GM23338 (cell line): ENCODE measurements at regions not wholly inside any gene's neighbourhood (a gene's known extent, or its start where the extent isn't known, plus 50 kb on each side); places are given as distances from the start of the nearest gene placed in this dataset.

Experiments
- ATAC-seq: fragments of 200-7000 bp; cut with Tn5 transposase; 3 replicates; pipeline ENCODE4 v1.9.1; 2020
- DNase-seq: peaks from one replicate; pipeline ENCODE4 v3.0.0-alpha.2; 2015; ENCODE audit warnings: low spot score
- H2AFZ ChIP-seq: fragments of 200-600 bp; sonication (generic); 2 replicates; pipeline ENCODE4 v1.8.0; 2016; ENCODE audit warnings: antibody characterized with exemption, mild to moderate bottlenecking, moderate library complexity
- H3F3A ChIP-seq: fragments of 200-600 bp; sonication (generic); replicated peaks from 2 replicates; pipeline ENCODE4 v1.8.0; 2017; ENCODE audit warnings: antibody characterized with exemption, mixed run types, low read depth
- H3K27ac ChIP-seq: fragments of 200-600 bp; sonication (generic); 2 replicates; pipeline ENCODE4 v1.6.1; 2016; ENCODE audit warnings: low read depth
- H3K27me3 ChIP-seq: fragments of 200-600 bp; sonication (generic); 2 replicates; pipeline ENCODE4 v1.8.0; 2016; ENCODE audit warnings: mild to moderate bottlenecking, mixed run types, moderate library complexity; ENCODE audit not compliant: insufficient read depth
- H3K36me3 ChIP-seq: fragments of 200-600 bp; sonication (generic); 2 replicates; pipeline ENCODE4 v1.8.0; 2016; ENCODE audit warnings: mild to moderate bottlenecking; ENCODE audit not compliant: insufficient read depth
- H3K4me1 ChIP-seq: fragments of 200-600 bp; sonication (generic); 2 replicates; pipeline ENCODE4 v1.8.0; 2016; ENCODE audit warnings: mild to moderate bottlenecking, moderate library complexity; ENCODE audit not compliant: insufficient read depth
- H3K4me2 ChIP-seq: fragments of 200-600 bp; sonication (generic); 2 replicates; pipeline ENCODE4 v1.7.1; 2017; ENCODE audit warnings: mixed run types
- H3K4me3 ChIP-seq: fragments of 200-600 bp; sonication (generic); 2 replicates; pipeline ENCODE4 v1.6.1; 2016; ENCODE audit warnings: mixed run types
- H3K79me2 ChIP-seq: fragments of 200-600 bp; sonication (generic); replicated peaks from 2 replicates; pipeline ENCODE4 v1.8.0; 2017; ENCODE audit warnings: mild to moderate bottlenecking; ENCODE audit not compliant: insufficient read depth
- H3K9me2 ChIP-seq: fragments of 200-600 bp; sonication (generic); 2 replicates; pipeline ENCODE4 v1.8.0; 2017; ENCODE audit not compliant: insufficient read depth
- H4K20me1 ChIP-seq: fragments of 200-600 bp; sonication (generic); replicated peaks from 2 replicates; pipeline ENCODE4 v1.8.0; 2017; ENCODE audit warnings: mild to moderate bottlenecking; ENCODE audit not compliant: insufficient read depth
- H3K27ac Mint-ChIP-seq: 2 replicates; pipeline ENCODE4 v1.8.0; 2020; ENCODE audit warnings: inconsistent platforms, mild to moderate bottlenecking, moderate library complexity, mixed read lengths
- H3K27me3 Mint-ChIP-seq: 3 replicates; pipeline ENCODE4 v1.8.0; 2022; ENCODE audit warnings: low read depth, mild to moderate bottlenecking, moderate library complexity, mixed read lengths, inconsistent platforms; ENCODE audit not compliant: insufficient read depth, poor library complexity
- H3K36me3 Mint-ChIP-seq: 3 replicates; pipeline ENCODE4 v1.8.0; 2021; ENCODE audit warnings: low read depth, mild to moderate bottlenecking, inconsistent platforms, moderate library complexity, mixed read lengths
- H3K4me1 Mint-ChIP-seq: 3 replicates; pipeline ENCODE4 v1.8.0; 2020; ENCODE audit warnings: mild to moderate bottlenecking, inconsistent platforms, mixed read lengths
- H3K4me3 Mint-ChIP-seq: 3 replicates; pipeline ENCODE4 v1.8.0; 2021; ENCODE audit warnings: moderate library complexity, mild to moderate bottlenecking, inconsistent platforms, mixed read lengths
- H3K9me3 Mint-ChIP-seq: 3 replicates; pipeline ENCODE4 v1.8.0; 2020; ENCODE audit warnings: moderate library complexity, mild to moderate bottlenecking, inconsistent platforms, mixed read lengths
- CREB1 ChIP-seq: fragments of 250-450 bp; sonication (Bioruptor Pico); IDR thresholded peaks from 2 replicates; pipeline ENCODE4 v1.5.0; 2020; ENCODE audit warnings: low read depth, mild to moderate bottlenecking, moderate library complexity
- CTCF ChIP-seq, 2 experiments: fragments of 200-600 bp in 1 of 2; sonication (generic) in 1 of 2; conservative IDR thresholded peaks; 2 replicates each; pipeline versions ENCODE4 v1.5.1 to v1.6.1; 2016 to 2017; ENCODE audit warnings: antibody characterized with exemption in 2 of 2, low read depth in 2 of 2, mild to moderate bottlenecking in 2 of 2, moderate library complexity in 1 of 2
- ETS1 ChIP-seq: IDR thresholded peaks from 2 replicates; pipeline ENCODE4 v1.6.1; 2016; ENCODE audit warnings: antibody characterized with exemption
- EZH2 ChIP-seq: fragments of 200-600 bp; sonication (generic); IDR thresholded peaks from one replicate; pipeline ENCODE4 v1.8.0; 2017; ENCODE audit warnings: antibody characterized with exemption, mild to moderate bottlenecking, low read depth; ENCODE audit not compliant: unreplicated experiment
- EZH2phosphoT487 ChIP-seq: fragments of 200-600 bp; sonication (generic); IDR thresholded peaks from one replicate; pipeline ENCODE4 v1.8.1; 2018; ENCODE audit warnings: antibody characterized with exemption; ENCODE audit not compliant: unreplicated experiment
- JUNB ChIP-seq: IDR thresholded peaks from one replicate; pipeline ENCODE4 v1.6.1; 2016; ENCODE audit warnings: antibody characterized with exemption; ENCODE audit not compliant: unreplicated experiment
- NANOG ChIP-seq: IDR thresholded peaks from 2 replicates; pipeline ENCODE4 v1.6.1; 2016; ENCODE audit warnings: antibody characterized with exemption, borderline replicate concordance
- POLR2AphosphoS5 ChIP-seq: IDR thresholded peaks from 2 replicates; pipeline ENCODE4 v1.6.1; 2016; ENCODE audit warnings: antibody characterized with exemption, low read depth
- ZNF114 ChIP-seq: fragments of 250-450 bp; sonication (Bioruptor Pico); IDR thresholded peaks from 2 replicates; pipeline ENCODE4 v1.5.0; 2020; ENCODE audit warnings: mild to moderate bottlenecking, moderate library complexity
- TF ChIP-seq, protein P1 (sequence below): IDR thresholded peaks from one replicate; pipeline ENCODE4 v1.6.1; 2018; ENCODE audit warnings: antibody characterized with exemption; ENCODE audit not compliant: unreplicated experiment

GRCh38 chrX:39582976-39583375, 514.8 kb downstream of the BCOR start:
- no peak overlapping the region for H3K27ac Mint-ChIP-seq
- Histone ChIP-seq H3F3A (no peaks in the 10 kb centered on the region), H3K79me2 (no peaks in the 10 kb centered on the region), H2AFZ (no peak overlapping the region), H4K20me1 (no peaks in the 10 kb centered on the region), H3K27me3 (no peaks in the 10 kb centered on the region), H3K36me3 (no peaks in the 10 kb centered on the region), H3K9me2 (no peaks in the 10 kb centered on the region), H3K4me3 (no peak overlapping the region), H3K27ac (no peak overlapping the region), H3K4me1 (no peaks in the 10 kb centered on the region), H3K4me2 (no peak overlapping the region)
- no peaks in the 10 kb centered on the region for H3K9me3 Mint-ChIP-seq
- peaks cover 5% of the 10 kb centered on the region; the same call in 2 of the 3 replicates for H3K4me1 Mint-ChIP-seq
- no peak for ATAC-seq
- no peak for DNase-seq
- no peak overlapping the region for H3K4me3 Mint-ChIP-seq
- no peaks in the 10 kb centered on the region for H3K27me3 Mint-ChIP-seq
- TF ChIP-seq JUNB (no peak), CTCF (conservative IDR thresholded peaks at IDR 0.05; ENCODE audit: low read depth in 2 of 2) (no peak), NANOG (no peak), EZH2phosphoT487 (no peak), CREB1 (CRISPR knock-in tag) (no peak), POLR2AphosphoS5 (no peak), ETS1 (no peak), ZNF114 (CRISPR knock-in tag) (no peak)
- no peaks in the 10 kb centered on the region for H3K36me3 Mint-ChIP-seq

- H3K4me3 Mint-ChIP-seq: no peak overlapping the region
- ATAC-seq (no peak), DNase-seq (no peak)
- no peak for TF ChIP-seq POLR2AphosphoS5
- Histone ChIP-seq H3F3A (no peaks in the 10 kb centered on the region), H4K20me1 (no peaks in the 10 kb centered on the region), H3K4me1 (no peaks in the 10 kb centered on the region), H3K36me3 (no peaks in the 10 kb centered on the region), H3K79me2 (no peaks in the 10 kb centered on the region), H3K4me3 (no peak overlapping the region), H3K4me2 (no peak overlapping the region), H2AFZ (no peak overlapping the region), H3K27me3 (no peaks in the 10 kb centered on the region), H3K27ac (no peak overlapping the region), H3K9me2 (no peaks in the 10 kb centered on the region)
- no peak overlapping the region for H3K27ac Mint-ChIP-seq
- no peaks in the 10 kb centered on the region for H3K36me3 Mint-ChIP-seq
- H3K4me1 Mint-ChIP-seq: peaks cover 3% of the 10 kb centered on the region; the same call in 2 of the 3 replicates
- no peaks in the 10 kb centered on the region for H3K9me3 Mint-ChIP-seq
- H3K27me3 Mint-ChIP-seq: no peaks in the 10 kb centered on the region
Observed at GRCh38 chrX:39585808-39586207, 511.9 kb downstream of the BCOR start.

DNA sequence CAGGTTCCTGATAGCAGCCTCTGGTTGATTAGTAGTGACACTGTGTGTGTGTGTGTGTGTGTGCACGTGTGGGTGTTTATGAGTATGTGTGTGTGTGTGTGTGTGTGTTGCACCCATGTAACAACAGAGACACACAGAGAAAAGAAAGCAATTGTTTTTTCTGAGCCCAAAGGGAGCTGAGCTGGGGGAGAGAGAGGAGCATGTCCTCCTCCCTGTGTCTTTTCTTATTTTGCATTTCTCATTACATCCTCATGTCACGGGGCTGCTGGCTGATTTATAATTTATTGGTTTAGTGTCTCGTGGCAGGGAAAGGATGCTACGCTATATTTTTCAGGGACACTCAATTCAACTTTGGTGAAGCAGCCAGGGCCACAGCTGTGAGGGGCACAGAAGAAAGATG, 511.4 kb downstream of the BCOR start:
- Histone ChIP-seq H2AFZ (no peak overlapping the region), H3F3A (no peaks in the 10 kb centered on the region), H3K4me2 (no peak overlapping the region), H4K20me1 (no peaks in the 10 kb centered on the region), H3K36me3 (no peaks in the 10 kb centered on the region), H3K27ac (no peak overlapping the region), H3K4me1 (no peaks in the 10 kb centered on the region), H3K27me3 (no peaks in the 10 kb centered on the region), H3K79me2 (no peaks in the 10 kb centered on the region), H3K9me2 (no peaks in the 10 kb centered on the region), H3K4me3 (no peak overlapping the region)
- ATAC-seq (no peak), DNase-seq (no peak)
- no peaks in the 10 kb centered on the region for H3K27me3 Mint-ChIP-seq
- H3K27ac Mint-ChIP-seq: no peak overlapping the region
- H3K9me3 Mint-ChIP-seq: no peaks in the 10 kb centered on the region
- peaks cover 3% of the 10 kb centered on the region; the same call in 2 of the 3 replicates for H3K4me1 Mint-ChIP-seq
- H3K4me3 Mint-ChIP-seq: no peak overlapping the region
- H3K36me3 Mint-ChIP-seq: no peaks in the 10 kb centered on the region
- TF ChIP-seq EZH2 (no peak), POLR2AphosphoS5 (no peak), EZH2phosphoT487 (no peak), NANOG (no peak)
- TF ChIP-seq, protein P1, sequence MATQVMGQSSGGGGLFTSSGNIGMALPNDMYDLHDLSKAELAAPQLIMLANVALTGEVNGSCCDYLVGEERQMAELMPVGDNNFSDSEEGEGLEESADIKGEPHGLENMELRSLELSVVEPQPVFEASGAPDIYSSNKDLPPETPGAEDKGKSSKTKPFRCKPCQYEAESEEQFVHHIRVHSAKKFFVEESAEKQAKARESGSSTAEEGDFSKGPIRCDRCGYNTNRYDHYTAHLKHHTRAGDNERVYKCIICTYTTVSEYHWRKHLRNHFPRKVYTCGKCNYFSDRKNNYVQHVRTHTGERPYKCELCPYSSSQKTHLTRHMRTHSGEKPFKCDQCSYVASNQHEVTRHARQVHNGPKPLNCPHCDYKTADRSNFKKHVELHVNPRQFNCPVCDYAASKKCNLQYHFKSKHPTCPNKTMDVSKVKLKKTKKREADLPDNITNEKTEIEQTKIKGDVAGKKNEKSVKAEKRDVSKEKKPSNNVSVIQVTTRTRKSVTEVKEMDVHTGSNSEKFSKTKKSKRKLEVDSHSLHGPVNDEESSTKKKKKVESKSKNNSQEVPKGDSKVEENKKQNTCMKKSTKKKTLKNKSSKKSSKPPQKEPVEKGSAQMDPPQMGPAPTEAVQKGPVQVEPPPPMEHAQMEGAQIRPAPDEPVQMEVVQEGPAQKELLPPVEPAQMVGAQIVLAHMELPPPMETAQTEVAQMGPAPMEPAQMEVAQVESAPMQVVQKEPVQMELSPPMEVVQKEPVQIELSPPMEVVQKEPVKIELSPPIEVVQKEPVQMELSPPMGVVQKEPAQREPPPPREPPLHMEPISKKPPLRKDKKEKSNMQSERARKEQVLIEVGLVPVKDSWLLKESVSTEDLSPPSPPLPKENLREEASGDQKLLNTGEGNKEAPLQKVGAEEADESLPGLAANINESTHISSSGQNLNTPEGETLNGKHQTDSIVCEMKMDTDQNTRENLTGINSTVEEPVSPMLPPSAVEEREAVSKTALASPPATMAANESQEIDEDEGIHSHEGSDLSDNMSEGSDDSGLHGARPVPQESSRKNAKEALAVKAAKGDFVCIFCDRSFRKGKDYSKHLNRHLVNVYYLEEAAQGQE: no peak
